ENCODE measurements at regions not wholly inside any gene's neighbourhood (a gene's known extent, or its start where the extent isn't known, plus 50 kb on each side); places are given as distances from the start of the nearest gene placed in this dataset.

- no peaks in the 10 kb centered on the region for H3K4me1 ChIP-seq (ENCODE audit: insufficient read depth, low read length)
- H3K36me3 ChIP-seq (ENCODE audit: insufficient read depth, low read length) = no peaks in the 10 kb centered on the region
- no peaks in the 10 kb centered on the region for H3K4me1 Mint-ChIP-seq (ENCODE audit: low read depth, unreplicated experiment)
- H3K27ac ChIP-seq (ENCODE audit: low read depth, low read length) = no peak overlapping the region
- no peak overlapping the region for H3K4me2 ChIP-seq (ENCODE audit: low read length)
- H3K9ac ChIP-seq (ENCODE audit: low read length) = no peak overlapping the region
- H4K20me1 ChIP-seq (ENCODE audit: insufficient read depth, low read length) = no peaks in the 10 kb centered on the region
- H3K9me3 ChIP-seq (ENCODE audit: insufficient read depth, low read depth, low read length) = no peaks in the 10 kb centered on the region
- no peak overlapping the region for H2AFZ ChIP-seq (ENCODE audit: low read depth, low read length)
- no peaks in the 10 kb centered on the region for H3K79me2 ChIP-seq (ENCODE audit: insufficient read depth, low read length)
- FAIRE-seq (no peak), DNase-seq (ENCODE audit: low read depth) (no peak)
- no peak for TF ChIP-seq EZH2 (IDR thresholded peaks at IDR 0.05; ENCODE audit: insufficient read depth, low read length)
- TF ChIP-seq, protein P1, sequence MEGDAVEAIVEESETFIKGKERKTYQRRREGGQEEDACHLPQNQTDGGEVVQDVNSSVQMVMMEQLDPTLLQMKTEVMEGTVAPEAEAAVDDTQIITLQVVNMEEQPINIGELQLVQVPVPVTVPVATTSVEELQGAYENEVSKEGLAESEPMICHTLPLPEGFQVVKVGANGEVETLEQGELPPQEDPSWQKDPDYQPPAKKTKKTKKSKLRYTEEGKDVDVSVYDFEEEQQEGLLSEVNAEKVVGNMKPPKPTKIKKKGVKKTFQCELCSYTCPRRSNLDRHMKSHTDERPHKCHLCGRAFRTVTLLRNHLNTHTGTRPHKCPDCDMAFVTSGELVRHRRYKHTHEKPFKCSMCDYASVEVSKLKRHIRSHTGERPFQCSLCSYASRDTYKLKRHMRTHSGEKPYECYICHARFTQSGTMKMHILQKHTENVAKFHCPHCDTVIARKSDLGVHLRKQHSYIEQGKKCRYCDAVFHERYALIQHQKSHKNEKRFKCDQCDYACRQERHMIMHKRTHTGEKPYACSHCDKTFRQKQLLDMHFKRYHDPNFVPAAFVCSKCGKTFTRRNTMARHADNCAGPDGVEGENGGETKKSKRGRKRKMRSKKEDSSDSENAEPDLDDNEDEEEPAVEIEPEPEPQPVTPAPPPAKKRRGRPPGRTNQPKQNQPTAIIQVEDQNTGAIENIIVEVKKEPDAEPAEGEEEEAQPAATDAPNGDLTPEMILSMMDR (IDR thresholded peaks at IDR 0.05; ENCODE audit: insufficient read depth, low read depth, low read length) = no peak
- no peaks in the 10 kb centered on the region for H3K36me3 Mint-ChIP-seq (ENCODE audit: low read depth, unreplicated experiment)
- H3K4me3 Mint-ChIP-seq (ENCODE audit: unreplicated experiment) = no peak overlapping the region
- no peak overlapping the region for H3K4me3 ChIP-seq (ENCODE audit: insufficient read depth, low read depth, low read length)
- H3K27me3 ChIP-seq (ENCODE audit: insufficient read depth, low read length) = no peaks in the 10 kb centered on the region
- no peak overlapping the region for H3K27ac Mint-ChIP-seq (ENCODE audit: unreplicated experiment)
- H3K9me3 Mint-ChIP-seq (ENCODE audit: unreplicated experiment) = no peaks in the 10 kb centered on the region
- peaks cover 23% of the 10 kb centered on the region for H3K27me3 Mint-ChIP-seq (ENCODE audit: low read depth, unreplicated experiment)
Measured at GRCh38 chr5:38168029-38168428, 90.3 kb upstream of the EGFLAM start.

GRCh38 chr5:38167562-38167996, 90.8 kb upstream of the EGFLAM start:
- Histone ChIP-seq H3K36me3 (ENCODE audit: insufficient read depth, low read length) (no peaks in the 10 kb centered on the region), H3K4me2 (ENCODE audit: low read length) (no peak overlapping the region), H3K9me3 (ENCODE audit: insufficient read depth, low read depth, low read length) (no peaks in the 10 kb centered on the region), H3K79me2 (ENCODE audit: insufficient read depth, low read length) (no peaks in the 10 kb centered on the region), H3K27me3 (ENCODE audit: insufficient read depth, low read length) (no peaks in the 10 kb centered on the region), H4K20me1 (ENCODE audit: insufficient read depth, low read length) (no peaks in the 10 kb centered on the region), H2AFZ (ENCODE audit: low read depth, low read length) (no peak overlapping the region), H3K27ac (ENCODE audit: low read depth, low read length) (no peak overlapping the region), H3K4me1 (ENCODE audit: insufficient read depth, low read length) (no peaks in the 10 kb centered on the region), H3K9ac (ENCODE audit: low read length) (no peak overlapping the region), H3K4me3 (ENCODE audit: insufficient read depth, low read depth, low read length) (no peak overlapping the region)
- Mint-ChIP-seq H3K36me3 (ENCODE audit: low read depth, unreplicated experiment) (no peaks in the 10 kb centered on the region), H3K4me1 (ENCODE audit: low read depth, unreplicated experiment) (no peaks in the 10 kb centered on the region), H3K4me3 (ENCODE audit: unreplicated experiment) (no peak overlapping the region), H3K27ac (ENCODE audit: unreplicated experiment) (no peak overlapping the region), H3K9me3 (ENCODE audit: unreplicated experiment) (no peaks in the 10 kb centered on the region), H3K27me3 (ENCODE audit: low read depth, unreplicated experiment) (peaks cover 23% of the 10 kb centered on the region)
- no peak for TF ChIP-seq EZH2 (IDR thresholded peaks at IDR 0.05; ENCODE audit: insufficient read depth, low read length)
- TF ChIP-seq, protein P1 (IDR thresholded peaks at IDR 0.05; ENCODE audit: insufficient read depth, low read depth, low read length) = no peak
- FAIRE-seq = no peak
- DNase-seq (ENCODE audit: low read depth) = no peak

- no peak overlapping the region for H3K9ac ChIP-seq (ENCODE audit: low read length)
- H3K4me3 ChIP-seq (ENCODE audit: insufficient read depth, low read depth, low read length) = no peak overlapping the region
- H3K36me3 ChIP-seq (ENCODE audit: insufficient read depth, low read length) = no peaks in the 10 kb centered on the region
- H2AFZ ChIP-seq (ENCODE audit: low read depth, low read length) = no peak overlapping the region
- H3K27ac ChIP-seq (ENCODE audit: low read depth, low read length) = no peak overlapping the region
- Mint-ChIP-seq H3K27ac (ENCODE audit: unreplicated experiment) (no peak overlapping the region), H3K9me3 (ENCODE audit: unreplicated experiment) (no peaks in the 10 kb centered on the region), H3K27me3 (ENCODE audit: low read depth, unreplicated experiment) (peaks cover 23% of the 10 kb centered on the region), H3K4me3 (ENCODE audit: unreplicated experiment) (no peak overlapping the region), H3K36me3 (ENCODE audit: low read depth, unreplicated experiment) (no peaks in the 10 kb centered on the region), H3K4me1 (ENCODE audit: low read depth, unreplicated experiment) (no peaks in the 10 kb centered on the region)
- H3K4me2 ChIP-seq (ENCODE audit: low read length) = no peak overlapping the region
- H3K27me3 ChIP-seq (ENCODE audit: insufficient read depth, low read length) = no peaks in the 10 kb centered on the region
- TF ChIP-seq EZH2 (IDR thresholded peaks at IDR 0.05; ENCODE audit: insufficient read depth, low read length) = no peak
- TF ChIP-seq, protein P1 (IDR thresholded peaks at IDR 0.05; ENCODE audit: insufficient read depth, low read depth, low read length) = no peak
- H4K20me1 ChIP-seq (ENCODE audit: insufficient read depth, low read length) = no peaks in the 10 kb centered on the region
- no peaks in the 10 kb centered on the region for H3K79me2 ChIP-seq (ENCODE audit: insufficient read depth, low read length)
- DNase-seq (ENCODE audit: low read depth) (no peak), FAIRE-seq (no peak)
- no peaks in the 10 kb centered on the region for H3K4me1 ChIP-seq (ENCODE audit: insufficient read depth, low read length)
- no peaks in the 10 kb centered on the region for H3K9me3 ChIP-seq (ENCODE audit: insufficient read depth, low read depth, low read length)
Measured at GRCh38 chr5:38166832-38167231, 91.5 kb upstream of the EGFLAM start.
